ENCODE measurements at regions not wholly inside any gene's neighbourhood (a gene's known extent, or its start where the extent isn't known, plus 50 kb on each side); places are given as distances from the start of the nearest gene placed in this dataset.

DNA sequence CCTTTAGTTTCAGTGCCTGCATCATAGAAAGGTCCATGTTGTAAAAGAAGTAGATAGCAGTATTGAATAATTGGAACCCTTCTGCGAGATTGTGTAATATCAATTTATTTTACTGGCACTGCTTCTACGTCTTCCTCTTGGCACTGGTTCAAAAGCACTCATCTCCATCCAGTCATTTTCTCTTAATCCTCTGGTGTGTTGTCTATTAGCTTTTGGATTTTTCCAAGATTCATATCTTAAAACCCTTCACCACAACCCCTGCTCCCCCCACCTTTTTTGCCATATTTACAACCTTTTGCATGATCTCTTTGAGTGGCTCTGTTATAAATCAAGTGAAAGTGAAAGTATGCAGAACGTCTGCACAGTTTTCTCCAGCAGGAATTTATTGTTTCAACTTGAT is 76.6 kb upstream of the HSF2 start:
- DNase-seq (ENCODE audit: low spot score), result no peak
- Mint-ChIP-seq H3K27me3 (ENCODE audit: low read depth) (no peaks in the 10 kb centered on the region), H3K9me3 (peaks cover 6% of the 10 kb centered on the region), H3K4me3 (ENCODE audit: low read depth) (peak overlapping the region; percentile 84), H3K36me3 (ENCODE audit: low read depth) (no peaks in the 10 kb centered on the region), H3K4me1 (ENCODE audit: low read depth) (peaks cover 10% of the 10 kb centered on the region), H3K27ac (no peak overlapping the region)
- intact Hi-C loops (cut with micrococcal nuclease), result no loop called here

DNA sequence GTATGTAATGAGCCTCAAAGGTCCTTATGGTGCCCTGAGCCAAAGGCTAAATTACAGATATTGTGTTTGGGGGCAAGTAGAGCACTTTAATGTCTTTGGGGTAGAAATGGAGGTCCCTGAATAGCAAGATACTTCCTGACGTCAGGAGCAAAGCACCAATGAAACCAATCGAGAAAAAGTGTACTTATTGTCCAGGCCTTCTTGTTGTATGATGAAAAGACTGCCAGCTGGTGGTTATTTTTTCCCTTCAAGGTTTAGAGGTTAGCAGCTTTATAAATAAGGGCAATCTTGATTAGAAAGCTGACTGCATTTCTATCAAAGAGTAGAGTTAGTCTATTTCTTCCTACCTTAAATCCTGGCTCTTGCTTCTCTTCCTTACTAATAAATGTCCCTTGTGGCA is 76.1 kb upstream of the HSF2 start:
- no peaks in the 10 kb centered on the region for H3K27me3 Mint-ChIP-seq (ENCODE audit: low read depth)
- no peak overlapping the region for H3K27ac Mint-ChIP-seq
- peaks cover 6% of the 10 kb centered on the region for H3K9me3 Mint-ChIP-seq
- H3K36me3 Mint-ChIP-seq (ENCODE audit: low read depth), result no peaks in the 10 kb centered on the region
- H3K4me1 Mint-ChIP-seq (ENCODE audit: low read depth), result peaks cover 10% of the 10 kb centered on the region
- intact Hi-C loops (cut with micrococcal nuclease), result no loop called here
- DNase-seq (ENCODE audit: low spot score), result no peak
- H3K4me3 Mint-ChIP-seq (ENCODE audit: low read depth), result peak overlapping the region; percentile 84

DNA sequence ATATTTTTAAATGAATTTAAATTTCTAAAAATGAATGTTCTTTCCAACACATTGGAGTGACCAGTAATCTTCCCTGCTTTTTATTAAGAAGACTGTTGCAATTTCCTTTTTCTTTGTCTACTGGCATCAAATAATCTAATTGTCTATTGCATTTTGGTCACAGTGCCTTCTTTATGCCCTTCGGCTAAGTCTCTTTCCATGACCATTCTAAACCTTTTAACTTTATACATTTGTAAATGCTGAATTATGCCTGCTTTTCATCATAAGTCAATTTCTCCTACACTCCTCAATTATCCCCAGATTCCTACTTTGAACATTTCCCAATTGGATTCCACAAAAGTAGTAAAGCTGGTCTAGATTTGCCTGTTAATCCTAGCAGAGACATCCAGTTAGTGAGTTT is 69.1 kb upstream of the HSF2 start:
- peaks cover 4% of the 10 kb centered on the region for H3K9me3 Mint-ChIP-seq
- H3K4me3 Mint-ChIP-seq (ENCODE audit: low read depth), result no peak overlapping the region
- H3K4me1 Mint-ChIP-seq (ENCODE audit: low read depth), result no peaks in the 10 kb centered on the region
- peaks cover 5% of the 10 kb centered on the region for H3K27me3 Mint-ChIP-seq (ENCODE audit: low read depth)
- H3K27ac Mint-ChIP-seq, result no peak overlapping the region
- no peaks in the 10 kb centered on the region for H3K36me3 Mint-ChIP-seq (ENCODE audit: low read depth)
- intact Hi-C loops (cut with micrococcal nuclease), result no loop called here
- DNase-seq (ENCODE audit: low spot score), result no peak

DNA sequence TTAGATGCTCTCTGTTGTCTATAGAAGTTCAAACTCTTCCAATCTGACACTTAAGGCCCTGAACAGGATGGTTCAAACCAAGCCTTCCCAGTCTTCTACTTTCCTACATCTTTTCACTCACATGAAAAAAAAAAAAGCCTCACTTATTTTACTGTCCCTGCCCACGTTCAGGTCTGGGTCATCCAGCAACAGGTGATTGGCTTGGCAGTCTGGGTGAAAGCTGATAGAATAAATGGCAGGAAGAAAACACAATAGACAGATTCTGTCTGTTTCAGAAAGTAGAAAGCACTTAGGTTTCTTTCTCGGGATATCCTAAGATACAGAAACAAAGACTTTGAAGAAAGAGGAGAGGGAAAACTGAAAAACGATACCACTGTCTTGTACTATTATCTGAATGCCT is 61.8 kb upstream of the HSF2 start:
- H3K4me1 Mint-ChIP-seq (ENCODE audit: low read depth), result no peaks in the 10 kb centered on the region
- intact Hi-C loops (cut with micrococcal nuclease), result no loop called here
- DNase-seq (ENCODE audit: low spot score), result no peak
- H3K4me3 Mint-ChIP-seq (ENCODE audit: low read depth), result no peak overlapping the region
- H3K36me3 Mint-ChIP-seq (ENCODE audit: low read depth), result no peaks in the 10 kb centered on the region
- no peak overlapping the region for H3K27ac Mint-ChIP-seq
- H3K9me3 Mint-ChIP-seq, result no peaks in the 10 kb centered on the region
- H3K27me3 Mint-ChIP-seq (ENCODE audit: low read depth), result peaks cover 6% of the 10 kb centered on the region

DNA sequence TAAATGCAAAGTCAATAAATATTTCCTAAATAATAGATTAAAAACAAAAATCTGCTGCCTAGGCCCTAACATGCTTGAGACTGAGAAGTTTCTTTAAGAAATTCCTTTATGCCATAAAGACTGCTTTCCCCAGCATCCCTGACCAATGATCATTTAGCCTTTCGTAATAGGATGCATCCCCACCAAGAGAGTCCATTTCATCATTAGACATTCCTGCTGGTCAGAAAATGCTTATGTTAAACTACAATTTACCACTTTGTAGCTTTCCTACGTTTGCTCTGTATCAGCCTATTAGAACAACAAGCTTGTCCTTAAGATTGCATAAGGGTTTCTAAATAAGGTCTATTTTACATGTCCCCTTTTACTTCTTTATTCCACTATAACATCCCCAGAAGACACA is 59.8 kb upstream of the HSF2 start:
- peaks cover 5% of the 10 kb centered on the region for H3K27me3 Mint-ChIP-seq (ENCODE audit: low read depth)
- H3K4me1 Mint-ChIP-seq (ENCODE audit: low read depth), result no peaks in the 10 kb centered on the region
- intact Hi-C loops (cut with micrococcal nuclease), result no loop called here
- no peaks in the 10 kb centered on the region for H3K9me3 Mint-ChIP-seq
- no peak overlapping the region for H3K27ac Mint-ChIP-seq
- DNase-seq (ENCODE audit: low spot score), result no peak
- H3K4me3 Mint-ChIP-seq (ENCODE audit: low read depth), result no peak overlapping the region
- no peaks in the 10 kb centered on the region for H3K36me3 Mint-ChIP-seq (ENCODE audit: low read depth)

DNA sequence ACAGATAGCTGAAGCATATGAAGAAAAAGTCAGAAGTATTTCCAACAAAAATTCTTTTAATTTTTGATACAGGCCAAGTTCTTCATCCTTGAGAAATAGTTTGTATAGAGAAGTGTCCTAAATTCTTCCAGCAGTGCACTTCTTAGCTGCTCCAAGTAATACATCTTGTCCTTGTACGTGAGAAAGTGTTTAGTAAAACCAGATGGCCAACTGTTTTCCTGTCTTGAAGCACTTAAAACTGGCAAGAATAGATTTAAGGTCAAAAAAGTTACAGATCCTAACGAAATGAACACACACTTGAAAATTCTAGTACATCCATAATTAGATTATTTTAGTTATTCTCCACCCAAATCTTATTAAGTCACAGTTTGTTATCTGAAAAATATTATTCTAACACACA is 52.2 kb upstream of the HSF2 start:
- Mint-ChIP-seq H3K27ac (no peak overlapping the region), H3K27me3 (ENCODE audit: low read depth) (peaks cover 10% of the 10 kb centered on the region), H3K36me3 (ENCODE audit: low read depth) (no peaks in the 10 kb centered on the region), H3K4me1 (ENCODE audit: low read depth) (no peaks in the 10 kb centered on the region), H3K9me3 (no peaks in the 10 kb centered on the region), H3K4me3 (ENCODE audit: low read depth) (no peak overlapping the region)
- intact Hi-C loops (cut with micrococcal nuclease), result no loop called here
- DNase-seq (ENCODE audit: low spot score), result no peak

DNA sequence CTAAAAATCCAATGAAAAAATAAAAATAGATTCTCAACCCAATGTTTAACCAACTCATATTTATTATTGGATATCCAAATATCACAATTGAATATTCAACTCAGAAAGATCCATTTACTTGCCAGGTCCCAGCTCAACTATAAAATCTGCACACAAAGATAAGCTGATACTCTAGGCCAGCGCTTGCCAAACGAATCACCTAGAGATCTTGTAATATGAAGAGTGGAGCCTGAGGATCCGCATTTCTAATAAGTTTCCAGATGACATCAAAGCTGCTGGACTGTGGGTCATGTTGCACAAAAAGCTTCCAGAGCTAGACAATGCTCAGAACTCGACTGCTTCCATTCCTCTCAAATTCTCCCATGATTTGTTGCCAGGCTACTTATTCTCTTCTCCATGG is 51.7 kb upstream of the HSF2 start:
- Mint-ChIP-seq H3K9me3 (no peaks in the 10 kb centered on the region), H3K4me3 (ENCODE audit: low read depth) (no peak overlapping the region), H3K4me1 (ENCODE audit: low read depth) (no peaks in the 10 kb centered on the region), H3K27me3 (ENCODE audit: low read depth) (peaks cover 11% of the 10 kb centered on the region), H3K36me3 (ENCODE audit: low read depth) (no peaks in the 10 kb centered on the region), H3K27ac (no peak overlapping the region)
- DNase-seq (ENCODE audit: low spot score), result no peak
- intact Hi-C loops (cut with micrococcal nuclease), result no loop called here

Measured in activated T-helper 2 cell treated with anti-CD3 and anti-CD28 coated beads, Interferon-gamma antibody, Interleukin-2, Interleukin-4, amounts not matched to agents 10 μg/mL and 5 μg/mL and 100 μg/mL, durations not matched to agents 14 hours and 24 hours and 36 hours (primary cell).